Loucy (cell line): ENCODE measurements at regions not wholly inside any gene's neighbourhood (a gene's known extent, or its start where the extent isn't known, plus 50 kb on each side); places are given as distances from the start of the nearest gene placed in this dataset.

Experiments used
- H2AFZ ChIP-seq: fragments of 200-600 bp; sonication (generic); 2 replicates; pipeline ENCODE4 v1.6.0; 2016; ENCODE audit warnings: antibody characterized with exemption, mild to moderate bottlenecking, low read length, moderate library complexity
- H3F3A ChIP-seq: fragments of 200-600 bp; 2 replicates; pipeline ENCODE4 v1.6.0; 2016; ENCODE audit warnings: antibody characterized with exemption, low read depth, mild to moderate bottlenecking
- H3K27me3 ChIP-seq: fragments of 200-600 bp; sonication (generic); 2 replicates; pipeline ENCODE4 v1.6.1; 2014; ENCODE audit warnings: low read length, mild to moderate bottlenecking; ENCODE audit not compliant: insufficient read depth, poor library complexity, severe bottlenecking
- H3K36me3 ChIP-seq: fragments of 200-600 bp; sonication (generic); 2 replicates; pipeline ENCODE4 v1.6.1; 2016; ENCODE audit warnings: low read length; ENCODE audit not compliant: insufficient read depth
- H3K4me1 ChIP-seq: fragments of 200-600 bp; sonication (generic); 2 replicates; pipeline ENCODE4 v1.5.1; 2014; ENCODE audit warnings: low read length, mild to moderate bottlenecking; ENCODE audit not compliant: insufficient read depth, poor library complexity, severe bottlenecking
- H3K4me2 ChIP-seq: fragments of 200-600 bp; sonication (generic); 2 replicates; pipeline ENCODE4 v1.6.0; 2014; ENCODE audit warnings: antibody characterized with exemption, low read length, low read depth, mild to moderate bottlenecking; ENCODE audit not compliant: poor library complexity, severe bottlenecking
- H3K4me3 ChIP-seq: fragments of 200-600 bp; sonication (generic); 2 replicates; pipeline ENCODE4 v1.5.1; 2014; ENCODE audit warnings: low read length, mild to moderate bottlenecking, mixed read lengths; ENCODE audit not compliant: poor library complexity, severe bottlenecking
- H3K79me2 ChIP-seq: fragments of 200-600 bp; sonication (generic); 2 replicates; pipeline ENCODE4 v1.6.1; 2014; ENCODE audit warnings: low read length; ENCODE audit not compliant: insufficient read depth
- H3K9ac ChIP-seq: fragments of 200-600 bp; sonication (generic); 2 replicates; pipeline ENCODE4 v1.6.0; 2014; ENCODE audit warnings: mild to moderate bottlenecking, low read depth, low read length, moderate library complexity; ENCODE audit not compliant: poor library complexity, severe bottlenecking
- H3K9me2 ChIP-seq: fragments of 200-600 bp; sonication (generic); replicated peaks from 2 replicates; pipeline ENCODE4 v1.6.1; 2016; ENCODE audit warnings: low read depth, low read length, mixed read lengths
- H3K9me3 ChIP-seq: fragments of 200-600 bp; sonication (generic); 2 replicates; pipeline ENCODE4 v1.6.1; 2014; ENCODE audit warnings: mild to moderate bottlenecking, antibody characterized with exemption, low read length, low read depth; ENCODE audit not compliant: insufficient read depth
- H4K20me1 ChIP-seq: fragments of 200-600 bp; sonication (generic); 2 replicates; pipeline ENCODE4 v1.6.0; 2014; ENCODE audit warnings: antibody characterized with exemption, low read length, mild to moderate bottlenecking; ENCODE audit not compliant: insufficient read depth, poor library complexity, severe bottlenecking
- CTCF ChIP-seq: fragments of 200-600 bp; sonication (generic); conservative IDR thresholded peaks from 2 replicates; pipeline ENCODE4 v1.5.1; 2014; ENCODE audit warnings: mild to moderate bottlenecking, antibody characterized with exemption, low read length
- EZH2phosphoT487 ChIP-seq: fragments of 200-600 bp; IDR thresholded peaks from 2 replicates; pipeline ENCODE4 v1.6.1; 2018; ENCODE audit warnings: antibody characterized with exemption, mild to moderate bottlenecking, moderate library complexity, borderline replicate concordance

- TF ChIP-seq CTCF (no peak), EZH2phosphoT487 (no peak)
- no peaks in the 10 kb centered on the region for H3K27me3 ChIP-seq
- no peak overlapping the region for H3K4me2 ChIP-seq
- no peaks in the 10 kb centered on the region for H3K9me3 ChIP-seq
- H3K4me1 ChIP-seq, result peaks cover 49% of the 10 kb centered on the region
- no peaks in the 10 kb centered on the region for H3K9me2 ChIP-seq
- peaks cover 20% of the 10 kb centered on the region for H3F3A ChIP-seq
- H4K20me1 ChIP-seq, result no peaks in the 10 kb centered on the region
- H3K79me2 ChIP-seq, result no peaks in the 10 kb centered on the region
- H3K9ac ChIP-seq, result no peak overlapping the region
- H3K36me3 ChIP-seq, result no peaks in the 10 kb centered on the region
- H3K4me3 ChIP-seq, result no peak overlapping the region
- no peak overlapping the region for H2AFZ ChIP-seq
Measured at GRCh38 chr14:89724628-89724960, 229.9 kb downstream of the EFCAB11 start.

- H4K20me1 ChIP-seq, result no peaks in the 10 kb centered on the region
- H3K79me2 ChIP-seq, result no peaks in the 10 kb centered on the region
- no peak for TF ChIP-seq EZH2phosphoT487
- no peak for TF ChIP-seq CTCF
- H3K36me3 ChIP-seq, result no peaks in the 10 kb centered on the region
- H3K4me3 ChIP-seq, result no peak overlapping the region
- H3K27me3 ChIP-seq, result no peaks in the 10 kb centered on the region
- H2AFZ ChIP-seq, result no peak overlapping the region
- no peak overlapping the region for H3K9ac ChIP-seq
- no peaks in the 10 kb centered on the region for H3K9me2 ChIP-seq
- peaks cover 54% of the 10 kb centered on the region for H3K4me1 ChIP-seq
- peaks cover 20% of the 10 kb centered on the region for H3F3A ChIP-seq
- H3K9me3 ChIP-seq, result no peaks in the 10 kb centered on the region
- H3K4me2 ChIP-seq, result no peak overlapping the region
Measured at GRCh38 chr14:89723930-89724627, 230.5 kb downstream of the EFCAB11 start.

- H3K27me3 ChIP-seq, result no peaks in the 10 kb centered on the region
- H3K9me2 ChIP-seq, result no peaks in the 10 kb centered on the region
- peak overlapping the region; percentile 67 for H3K4me3 ChIP-seq
- peak overlapping the region; percentile 96 for H3K4me2 ChIP-seq
- TF ChIP-seq CTCF (no peak), EZH2phosphoT487 (no peak)
- peaks cover 20% of the 10 kb centered on the region for H3F3A ChIP-seq
- no peaks in the 10 kb centered on the region for H3K9me3 ChIP-seq
- no peaks in the 10 kb centered on the region for H4K20me1 ChIP-seq
- peaks cover 64% of the 10 kb centered on the region for H3K4me1 ChIP-seq
- H3K9ac ChIP-seq, result peak overlapping the region; percentile 77
- no peaks in the 10 kb centered on the region for H3K79me2 ChIP-seq
- peak overlapping the region; percentile 70; the same call in 1 of the 2 replicates for H2AFZ ChIP-seq
- no peaks in the 10 kb centered on the region for H3K36me3 ChIP-seq
Measured at GRCh38 chr14:89721956-89722355, 232.6 kb downstream of the EFCAB11 start.
